Esophagus muscularis mucosa (tissue), 4 donors: ENCODE measurements at regions not wholly inside any gene's neighbourhood (a gene's known extent, or its start where the extent isn't known, plus 50 kb on each side); places are given as distances from the start of the nearest gene placed in this dataset.

Experiments
- DNase-seq: peaks from one replicate; pipeline ENCODE4 v3.0.0-alpha.2; 2017; ENCODE audit errors: extremely low spot score
- H3K27ac ChIP-seq, 4 donors: fragments of 200-600 bp; sonication (generic); replicated peaks in 1 of 4; 1 replicate in 3 of 4; 2 replicates in 1 of 4; pipeline ENCODE4 v1.5.1; 2016 to 2019; ENCODE audit warnings: mild to moderate bottlenecking in 1 of 4
- H3K27me3 ChIP-seq, 4 donors: fragments of 200-600 bp; sonication (generic); one replicate each; pipeline versions ENCODE4 v1.5.1 to v1.6.0; 2016 to 2019
- H3K36me3 ChIP-seq, 4 donors: fragments of 200-600 bp; sonication (generic); one replicate each; pipeline ENCODE4 v1.5.1; 2016 to 2019
- H3K4me1 ChIP-seq, 4 donors: fragments of 200-600 bp; sonication (generic); one replicate each; pipeline ENCODE4 v1.5.1; 2016 to 2019
- H3K4me3 ChIP-seq, 4 donors: fragments of 200-600 bp; sonication (generic); 1 replicate in 2 of 4; 2 replicates in 2 of 4; pipeline ENCODE4 v1.5.1; 2016 to 2019; ENCODE audit warnings: mild to moderate bottlenecking in 4 of 4, moderate library complexity in 1 of 4
- H3K9me3 ChIP-seq, 4 donors: fragments of 200-600 bp; sonication (generic); 1 replicate in 3 of 4; 2 replicates in 1 of 4; pipeline ENCODE4 v1.5.1; 2016 to 2019
- EP300 ChIP-seq: sonication (generic); formaldehyde crosslinking; IDR thresholded peaks from one replicate; pipeline ENCODE4 v1.6.1; 2017; ENCODE audit warnings: antibody characterized with exemption
- POLR2A ChIP-seq: fragments of 450-650 bp; IDR thresholded peaks from one replicate; pipeline ENCODE4 v1.6.1; 2017; ENCODE audit warnings: antibody characterized with exemption, moderate library complexity, mild to moderate bottlenecking, low read depth
- POLR2AphosphoS5 ChIP-seq, 2 donors: sonication (generic); formaldehyde crosslinking; IDR thresholded peaks; one replicate each; pipeline ENCODE4 v1.6.1; 2017; ENCODE audit warnings: antibody characterized with exemption in 2 of 2
- WGBS: methylation state at CpG from one replicate; pipeline ENCODE4 v1.1.5; 2018; 5-methylcytosine and 5-hydroxymethylcytosine counted together
- intact Hi-C: fragments of 100-400 bp; cut with DNase I; formaldehyde crosslinking; loops from one replicate; pipeline ENCODE4 v1.15.1; 2023
- TF ChIP-seq, protein P1 (sequence below), 3 experiments: fragments of 200-600 bp in 2 of 3; fragments of 450-650 bp in 1 of 3; sonication (generic) in 2 of 3; IDR thresholded peaks; one replicate each; pipeline ENCODE4 v1.5.1; 2017 to 2019; ENCODE audit warnings: antibody characterized with exemption in 3 of 3, mild to moderate bottlenecking in 2 of 3, moderate library complexity in 1 of 3

DNA sequence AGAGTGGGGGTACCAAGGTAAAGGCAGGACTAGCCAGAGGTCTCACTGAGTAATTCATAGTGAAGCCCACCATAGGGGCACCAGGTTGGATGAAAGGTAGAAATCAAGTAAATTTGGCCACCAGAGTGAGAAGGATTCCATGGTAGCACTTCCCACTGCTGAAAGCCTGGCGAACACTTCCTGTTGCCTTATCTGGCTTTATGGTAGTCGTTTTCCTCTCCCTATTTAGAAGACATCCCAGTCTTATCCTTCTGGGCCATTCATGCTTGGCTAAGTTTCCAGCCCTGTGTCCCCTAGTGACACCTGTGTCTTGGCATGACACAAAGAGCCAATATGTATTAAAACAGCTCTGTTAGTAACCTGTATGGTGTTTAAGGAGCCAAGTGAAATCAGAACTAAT lies 74.3 kb upstream of the SIPA1L2 start:
- peaks cover 0 to 27% (median 20%) of the 10 kb centered on the region in 4 donors for H3K4me1 ChIP-seq
- intact Hi-C loops = no loop called here
- no peaks in the 10 kb centered on the region for H3K27me3 ChIP-seq
- H3K36me3 ChIP-seq = no peaks in the 10 kb centered on the region
- no peak for DNase-seq
- no peaks in the 10 kb centered on the region for H3K9me3 ChIP-seq
- 82% methylated on average over 2 of the region's 2 CpGs for WGBS
- TF ChIP-seq, protein P1, sequence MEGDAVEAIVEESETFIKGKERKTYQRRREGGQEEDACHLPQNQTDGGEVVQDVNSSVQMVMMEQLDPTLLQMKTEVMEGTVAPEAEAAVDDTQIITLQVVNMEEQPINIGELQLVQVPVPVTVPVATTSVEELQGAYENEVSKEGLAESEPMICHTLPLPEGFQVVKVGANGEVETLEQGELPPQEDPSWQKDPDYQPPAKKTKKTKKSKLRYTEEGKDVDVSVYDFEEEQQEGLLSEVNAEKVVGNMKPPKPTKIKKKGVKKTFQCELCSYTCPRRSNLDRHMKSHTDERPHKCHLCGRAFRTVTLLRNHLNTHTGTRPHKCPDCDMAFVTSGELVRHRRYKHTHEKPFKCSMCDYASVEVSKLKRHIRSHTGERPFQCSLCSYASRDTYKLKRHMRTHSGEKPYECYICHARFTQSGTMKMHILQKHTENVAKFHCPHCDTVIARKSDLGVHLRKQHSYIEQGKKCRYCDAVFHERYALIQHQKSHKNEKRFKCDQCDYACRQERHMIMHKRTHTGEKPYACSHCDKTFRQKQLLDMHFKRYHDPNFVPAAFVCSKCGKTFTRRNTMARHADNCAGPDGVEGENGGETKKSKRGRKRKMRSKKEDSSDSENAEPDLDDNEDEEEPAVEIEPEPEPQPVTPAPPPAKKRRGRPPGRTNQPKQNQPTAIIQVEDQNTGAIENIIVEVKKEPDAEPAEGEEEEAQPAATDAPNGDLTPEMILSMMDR (IDR thresholded peaks at IDR 0.05) = no peak
- no peak for TF ChIP-seq POLR2AphosphoS5 (IDR thresholded peaks at IDR 0.05)
- TF ChIP-seq POLR2A = no peak
- TF ChIP-seq EP300 = no peak
- H3K4me3 ChIP-seq = no peak overlapping the region
- peak overlapping the region; percentile 31 to 58 (median 52) for H3K27ac ChIP-seq

DNA sequence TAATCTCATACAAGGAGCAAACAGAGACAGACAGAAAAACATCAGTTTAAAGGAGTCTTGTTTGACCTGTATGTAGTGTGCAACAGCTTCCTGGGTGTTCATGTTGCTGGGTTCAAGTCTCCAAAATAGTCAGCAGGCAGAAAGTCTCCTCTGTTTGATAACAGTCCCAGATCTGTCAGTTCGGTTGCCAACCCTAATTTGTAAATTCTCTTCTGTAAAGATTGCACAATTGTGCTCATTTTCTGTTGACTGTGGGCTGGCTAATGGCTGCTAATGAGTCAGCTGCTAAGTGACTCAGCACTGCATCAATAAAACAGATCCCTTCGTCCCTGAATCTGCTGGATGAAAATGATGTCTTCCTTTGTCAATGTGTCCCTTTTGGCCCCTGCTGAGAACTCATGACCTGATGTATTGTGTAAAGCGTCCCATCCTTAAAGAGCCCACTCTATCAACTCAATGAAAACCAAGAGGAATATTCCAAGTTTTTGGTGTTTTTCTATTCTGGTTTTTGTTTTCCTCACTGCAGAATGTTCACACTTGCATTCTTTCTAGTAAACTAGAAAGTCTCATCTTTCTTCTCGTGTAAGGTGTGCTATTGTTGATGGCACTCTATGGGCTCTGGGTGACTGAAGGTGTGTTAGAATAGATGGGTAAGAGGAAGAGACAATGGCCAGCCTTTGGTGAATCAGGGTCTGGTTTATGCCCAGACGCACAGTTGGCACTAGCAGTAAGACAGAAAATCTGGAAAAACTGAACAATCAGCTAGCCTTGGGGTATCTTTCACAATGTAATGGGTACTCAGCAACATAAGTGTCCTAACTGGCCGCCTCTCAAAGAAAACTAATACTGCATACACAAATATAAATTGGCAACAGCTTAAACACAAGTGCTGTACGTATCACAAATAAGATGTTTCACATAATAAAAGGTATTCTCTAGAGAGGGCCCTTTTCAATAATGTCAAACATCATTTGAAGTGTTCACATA lies 75.1 kb upstream of the SIPA1L2 start:
- H3K36me3 ChIP-seq = no peaks in the 10 kb centered on the region
- no peak overlapping the region for H3K4me3 ChIP-seq
- TF ChIP-seq POLR2A (no peak), POLR2AphosphoS5 (IDR thresholded peaks at IDR 0.05) (peak; percentile 68 to 76)
- intact Hi-C loops = no loop called here
- no peaks in the 10 kb centered on the region for H3K9me3 ChIP-seq
- peaks cover 0 to 27% (median 20%) of the 10 kb centered on the region in 4 donors for H3K4me1 ChIP-seq
- WGBS = 63% methylated on average over 7 of the region's 7 CpGs
- H3K27me3 ChIP-seq = no peaks in the 10 kb centered on the region
- peak overlapping the region; percentile 48 to 58 (median 56) for H3K27ac ChIP-seq
- DNase-seq = no peak

DNA sequence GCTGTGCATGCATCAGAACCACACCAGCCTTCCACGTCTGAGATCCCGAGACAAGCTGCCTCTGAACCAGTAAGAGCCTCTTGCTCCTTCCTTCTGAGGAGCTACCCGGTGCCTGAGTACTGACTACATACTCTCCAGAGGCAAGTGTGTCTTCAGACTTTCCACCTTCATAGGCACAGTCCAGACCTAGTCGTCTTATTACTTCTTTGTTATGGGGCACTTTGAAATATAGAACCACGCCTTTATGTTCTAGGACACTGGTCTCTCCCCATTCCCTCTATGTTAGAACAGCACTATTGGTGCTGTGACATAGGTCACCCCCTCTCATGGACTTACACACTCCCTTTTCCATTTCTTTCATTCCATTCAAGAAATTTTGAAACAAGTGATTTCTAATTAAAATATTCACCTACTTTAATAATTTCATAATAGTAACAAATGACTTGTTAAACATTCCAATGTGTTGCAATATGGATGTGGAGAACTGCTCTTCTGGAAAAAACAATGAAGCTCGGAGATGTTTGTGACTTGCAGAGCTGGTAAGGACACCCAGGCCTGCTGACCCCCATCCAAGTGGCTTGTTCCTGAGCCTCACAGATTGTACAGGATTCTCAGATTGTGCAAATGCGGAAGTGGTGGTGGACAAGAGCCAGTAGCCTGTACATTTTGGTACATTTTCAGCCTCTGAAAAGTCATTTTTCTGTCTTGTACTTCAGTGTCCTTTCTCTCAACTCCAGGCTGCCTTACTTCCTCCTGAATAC lies 76.1 kb upstream of the SIPA1L2 start:
- no peak overlapping the region for H3K4me3 ChIP-seq
- intact Hi-C loops = no loop called here
- no peak for DNase-seq
- H3K27ac ChIP-seq = peak overlapping the region; percentile 48 to 58 (median 56)
- H3K4me1 ChIP-seq = peaks cover 0 to 27% (median 20%) of the 10 kb centered on the region in 4 donors
- TF ChIP-seq EP300 = no peak
- TF ChIP-seq POLR2A = no peak
- peak in 1 of 2 donors; percentile 9 for TF ChIP-seq POLR2AphosphoS5 (IDR thresholded peaks at IDR 0.05)
- TF ChIP-seq, protein P1 (IDR thresholded peaks at IDR 0.05) = no peak
- 86% methylated on average over 7 of the region's 7 CpGs for WGBS
- H3K9me3 ChIP-seq = no peaks in the 10 kb centered on the region
- H3K27me3 ChIP-seq = no peaks in the 10 kb centered on the region
- no peaks in the 10 kb centered on the region for H3K36me3 ChIP-seq

DNA sequence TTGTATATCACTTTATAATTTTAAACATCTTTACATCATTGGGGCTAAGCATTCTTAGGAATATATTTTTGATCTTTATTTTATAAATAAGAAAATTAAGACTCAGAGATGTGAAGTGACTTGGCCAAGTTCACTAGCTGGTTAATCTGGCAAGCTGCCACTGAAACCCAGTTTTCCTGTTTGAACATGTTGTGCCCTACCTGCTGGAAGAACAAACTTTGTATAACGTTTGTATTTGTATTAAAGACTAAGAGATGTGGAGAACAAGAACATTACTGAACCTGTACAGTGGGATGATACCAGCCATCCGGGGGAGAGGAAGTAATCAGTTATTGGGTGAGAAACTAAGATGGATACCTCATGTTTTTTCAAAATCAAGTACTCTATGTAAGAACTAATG lies 77.2 kb upstream of the SIPA1L2 start:
- Histone ChIP-seq H3K9me3 (no peaks in the 10 kb centered on the region), H3K27me3 (no peaks in the 10 kb centered on the region), H3K4me1 (peaks cover 0 to 27% (median 20%) of the 10 kb centered on the region in 4 donors), H3K4me3 (no peak overlapping the region), H3K36me3 (no peaks in the 10 kb centered on the region), H3K27ac (no peak overlapping the region)
- DNase-seq = no peak
- 87% methylated on average over 2 of the region's 2 CpGs for WGBS
- intact Hi-C loops = no loop called here
- TF ChIP-seq POLR2A (no peak), POLR2AphosphoS5 (IDR thresholded peaks at IDR 0.05) (no peak), EP300 (no peak)
- TF ChIP-seq, protein P1 (IDR thresholded peaks at IDR 0.05) = no peak

DNA sequence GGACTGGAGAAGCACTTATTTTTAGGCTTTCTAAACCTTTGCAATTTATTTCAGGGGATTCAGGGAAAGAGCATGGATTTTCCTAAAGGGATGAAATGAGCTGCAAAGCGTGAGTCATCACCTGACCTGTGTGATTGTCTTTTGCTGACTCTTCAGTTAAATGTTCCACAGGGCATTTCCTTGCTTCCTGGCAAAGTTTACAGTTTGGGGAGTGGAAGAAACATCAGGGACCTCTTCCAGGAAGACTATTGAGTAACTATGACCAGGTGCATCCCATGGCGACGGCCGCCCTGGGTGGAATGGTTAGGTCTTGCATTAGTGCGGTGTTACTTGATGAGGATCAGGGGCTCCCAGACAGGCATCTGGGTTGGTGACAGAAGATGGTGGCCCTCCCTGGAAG lies 79.5 kb upstream of the SIPA1L2 start:
- Histone ChIP-seq H3K4me3 (no peak overlapping the region), H3K27me3 (no peaks in the 10 kb centered on the region), H3K4me1 (peaks cover 0 to 22% (median 15%) of the 10 kb centered on the region in 4 donors), H3K36me3 (no peaks in the 10 kb centered on the region), H3K27ac (no peak overlapping the region), H3K9me3 (no peaks in the 10 kb centered on the region)
- WGBS = 81% methylated on average over 5 of the region's 5 CpGs
- intact Hi-C loops = no loop called here
- TF ChIP-seq POLR2A = no peak
- TF ChIP-seq POLR2AphosphoS5 (IDR thresholded peaks at IDR 0.05) = no peak
- no peak for TF ChIP-seq EP300
- TF ChIP-seq, protein P1 (IDR thresholded peaks at IDR 0.05) = no peak
- no peak for DNase-seq
